Activated CD8-positive, alpha-beta memory T cell treated with anti-CD3 and anti-CD28 coated beads for 36 hours (primary cell): ENCODE measurements at regions not wholly inside any gene's neighbourhood (a gene's known extent, or its start where the extent isn't known, plus 50 kb on each side); places are given as distances from the start of the nearest gene placed in this dataset.

Experiments
- CTCF ChIA-PET: fragments of 350-600 bp; sonication (Branson Sonifier 250); formaldehyde crosslinking; loops from one replicate; lab custom pipeline; 2021; ENCODE audit warnings: antibody characterized with exemption; lab: Charles Lee
- POLR2A ChIA-PET: fragments of 350-600 bp; sonication (Branson Sonifier 250); formaldehyde crosslinking; loops from one replicate; lab custom pipeline; 2021; ENCODE audit warnings: antibody characterized with exemption; lab: Charles Lee

- POLR2A ChIA-PET: no interaction called here
- CTCF ChIA-PET: no interaction called here
These were observed 575.8 kb upstream of the ZNF462 start for GRCh38 chr9:106287091-106287631.

GRCh38 chr9:106287731-106288130 is 575.2 kb upstream of the ZNF462 start:
- POLR2A ChIA-PET: no interaction called here
- CTCF ChIA-PET: no interaction called here

- POLR2A ChIA-PET: no interaction called here
- CTCF ChIA-PET: no interaction called here
These were observed 574.3 kb upstream of the ZNF462 start for GRCh38 chr9:106288689-106289088.

GRCh38 chr9:106291786-106292185 is 571.2 kb upstream of the ZNF462 start:
- ChIA-PET CTCF (no interaction called here), POLR2A (no interaction called here)

- ChIA-PET CTCF (no interaction called here), POLR2A (no interaction called here)
These were observed 566.5 kb upstream of the ZNF462 start for GRCh38 chr9:106296426-106296825.

- CTCF ChIA-PET: no interaction called here
- POLR2A ChIA-PET: no interaction called here
These were observed 564.0 kb upstream of the ZNF462 start for GRCh38 chr9:106298997-106299396.

GRCh38 chr9:106304401-106304920 is 558.5 kb upstream of the ZNF462 start:
- CTCF ChIA-PET: no interaction called here
- POLR2A ChIA-PET: no interaction called here

GRCh38 chr9:106305428-106306133 is 557.4 kb upstream of the ZNF462 start:
- POLR2A ChIA-PET: no interaction called here
- CTCF ChIA-PET: no interaction called here

GRCh38 chr9:106307670-106308069 is 555.3 kb upstream of the ZNF462 start:
- POLR2A ChIA-PET: no interaction called here
- CTCF ChIA-PET: no interaction called here

- POLR2A ChIA-PET: no interaction called here
- CTCF ChIA-PET: no interaction called here
These were observed 553.0 kb upstream of the ZNF462 start for GRCh38 chr9:106309925-106310324.

- POLR2A ChIA-PET: no interaction called here
- CTCF ChIA-PET: no interaction called here
These were observed 552.2 kb upstream of the ZNF462 start for GRCh38 chr9:106310782-106311181.

- CTCF ChIA-PET: no interaction called here
These were observed 550.1 kb upstream of the ZNF462 start for GRCh38 chr9:106312906-106313305.

GRCh38 chr9:106314476-106314875 is 548.5 kb upstream of the ZNF462 start:
- ChIA-PET CTCF (no interaction called here), POLR2A (no interaction called here)

More at GRCh38 chr9:106312906-106313305, 550.1 kb upstream of the ZNF462 start:
- POLR2A ChIA-PET: no interaction called here

GRCh38 chr9:106321394-106322180 is 541.4 kb upstream of the ZNF462 start:
- ChIA-PET CTCF (no interaction called here), POLR2A (no interaction called here)

GRCh38 chr9:106322706-106323245 is 540.2 kb upstream of the ZNF462 start:
- POLR2A ChIA-PET: no interaction called here
- CTCF ChIA-PET: no interaction called here

- POLR2A ChIA-PET: no interaction called here
- CTCF ChIA-PET: no interaction called here
These were observed 538.8 kb upstream of the ZNF462 start for GRCh38 chr9:106324053-106324585.

GRCh38 chr9:106324591-106325280 is 538.2 kb upstream of the ZNF462 start:
- CTCF ChIA-PET: no interaction called here
- POLR2A ChIA-PET: no interaction called here

GRCh38 chr9:106326493-106326892 is 536.5 kb upstream of the ZNF462 start:
- ChIA-PET POLR2A (no interaction called here), CTCF (no interaction called here)

- POLR2A ChIA-PET: no interaction called here
- CTCF ChIA-PET: no interaction called here
These were observed 529.5 kb upstream of the ZNF462 start for GRCh38 chr9:106333481-106333880.

GRCh38 chr9:106334081-106334480 is 528.9 kb upstream of the ZNF462 start:
- CTCF ChIA-PET: no interaction called here
- POLR2A ChIA-PET: no interaction called here
